ENCODE measurements at regions not wholly inside any gene's neighbourhood (a gene's known extent, or its start where the extent isn't known, plus 50 kb on each side); places are given as distances from the start of the nearest gene placed in this dataset.
"Not testable (repeated sequence)": the region's sequence is repeated elsewhere in the genome, so short reads cannot be mapped to it uniquely, and the experiment has no call there.

GRCh38 chr1:172918478-172918877 is 132.3 kb downstream of the TNFSF18 start:
- no peak for DNase-seq (ENCODE audit: low read depth)

GRCh38 chr1:172926070-172926469 is 124.7 kb downstream of the TNFSF18 start:
- no peak for DNase-seq (ENCODE audit: low read depth)

- no peak for DNase-seq (ENCODE audit: low read depth)
Observed at GRCh38 chr1:172928412-172928811, 122.3 kb downstream of the TNFSF18 start.

- no peak for DNase-seq (ENCODE audit: low read depth)
Observed at GRCh38 chr1:172929006-172929405, 121.7 kb downstream of the TNFSF18 start.

- DNase-seq (ENCODE audit: low read depth): no peak
Observed at GRCh38 chr1:172930142-172930541, 120.6 kb downstream of the TNFSF18 start.

GRCh38 chr1:172931340-172931739 is 119.4 kb downstream of the TNFSF18 start:
- DNase-seq (ENCODE audit: low read depth): no peak

GRCh38 chr1:172931761-172932160 is 119.0 kb downstream of the TNFSF18 start:
- no peak for DNase-seq (ENCODE audit: low read depth)

GRCh38 chr1:172932981-172933380 is 117.8 kb downstream of the TNFSF18 start:
- DNase-seq (ENCODE audit: low read depth): no peak

GRCh38 chr1:172934417-172934762 is 116.4 kb downstream of the TNFSF18 start:
- DNase-seq (ENCODE audit: low read depth): no peak

GRCh38 chr1:172935062-172935592 is 115.6 kb downstream of the TNFSF18 start:
- no peak for DNase-seq (ENCODE audit: low read depth)

GRCh38 chr1:172936088-172936645 is 114.6 kb downstream of the TNFSF18 start:
- no peak for DNase-seq (ENCODE audit: low read depth)

GRCh38 chr1:172938681-172939080 is 112.1 kb downstream of the TNFSF18 start:
- no peak for DNase-seq (ENCODE audit: low read depth)

- DNase-seq (ENCODE audit: low read depth): no peak
Observed at GRCh38 chr1:172939475-172939874, 111.3 kb downstream of the TNFSF18 start.

GRCh38 chr1:172940174-172940855 is 110.4 kb downstream of the TNFSF18 start:
- DNase-seq (ENCODE audit: low read depth): no peak

- DNase-seq (ENCODE audit: low read depth): no peak
Observed at GRCh38 chr1:172941471-172941870, 109.3 kb downstream of the TNFSF18 start.

GRCh38 chr1:172941945-172942344 is 108.8 kb downstream of the TNFSF18 start:
- DNase-seq (ENCODE audit: low read depth): no peak

- DNase-seq (ENCODE audit: low read depth): not testable (repeated sequence)
Observed at GRCh38 chr1:172943138-172943537, 107.6 kb downstream of the TNFSF18 start.

GRCh38 chr1:172944931-172945330 is 105.8 kb downstream of the TNFSF18 start:
- DNase-seq (ENCODE audit: low read depth): no peak

GRCh38 chr1:172946814-172947507 is 103.8 kb downstream of the TNFSF18 start:
- no peak for DNase-seq (ENCODE audit: low read depth)

GRCh38 chr1:172948457-172948856 is 102.3 kb downstream of the TNFSF18 start:
- no peak for DNase-seq (ENCODE audit: low read depth)

GRCh38 chr1:172949096-172949495 is 101.6 kb downstream of the TNFSF18 start:
- no peak for DNase-seq (ENCODE audit: low read depth)

GRCh38 chr1:172950528-172950927 is 100.2 kb downstream of the TNFSF18 start:
- no peak for DNase-seq (ENCODE audit: low read depth)

- DNase-seq (ENCODE audit: low read depth): no peak
Observed at GRCh38 chr1:172951730-172952365, 98.9 kb downstream of the TNFSF18 start.
